Dermis microvascular lymphatic vessel endothelial cell (primary cell): ENCODE measurements at regions not wholly inside any gene's neighbourhood (a gene's known extent, or its start where the extent isn't known, plus 50 kb on each side); places are given as distances from the start of the nearest gene placed in this dataset.

Experiments used
- DNase-seq, 2 donors: peaks; one replicate each; pipeline versions ENCODE4 v3.0.0 to v3.0.0-alpha.2; 2010; ENCODE audit warnings: low read depth in 2 of 2

GRCh38 chr21:16993416-16994038 lies 519.3 kb upstream of the CXADR start:
- DNase-seq: no peak

- no peak for DNase-seq
These were observed 510.1 kb upstream of the CXADR start for GRCh38 chr21:17002594-17003257.

- no peak for DNase-seq
These were observed 509.6 kb upstream of the CXADR start for GRCh38 chr21:17003258-17003615.

GRCh38 chr21:17003763-17004373 lies 509.0 kb upstream of the CXADR start:
- peak in 1 of 2 donors; percentile 4 for DNase-seq

DNA sequence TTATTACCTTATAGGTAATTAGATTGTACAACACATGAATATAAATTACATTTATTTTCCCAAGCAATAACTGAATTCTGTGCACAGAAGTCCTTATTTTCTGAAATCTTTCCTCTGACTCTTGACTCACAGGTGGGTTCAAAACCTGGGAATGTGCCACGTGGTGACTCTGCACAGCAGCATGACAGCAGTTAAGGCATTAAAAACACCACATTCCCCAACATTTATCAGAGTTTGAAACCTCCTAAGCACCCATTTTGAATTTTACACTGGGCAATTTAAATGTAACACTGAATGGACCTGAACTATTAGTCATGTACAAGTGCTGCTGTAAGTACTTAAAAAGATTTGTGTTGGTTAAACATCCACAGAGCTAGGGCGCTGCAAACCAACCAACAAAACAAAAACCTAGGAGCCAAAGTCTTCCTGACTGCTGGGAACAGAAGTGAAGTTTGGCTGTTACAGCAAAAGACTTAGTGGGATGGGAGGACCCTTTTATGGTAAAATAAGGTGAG lies 480.6 kb upstream of the CXADR start:
- DNase-seq: no peak

GRCh38 chr21:17044696-17045095 lies 468.1 kb upstream of the CXADR start:
- no peak for DNase-seq

DNA sequence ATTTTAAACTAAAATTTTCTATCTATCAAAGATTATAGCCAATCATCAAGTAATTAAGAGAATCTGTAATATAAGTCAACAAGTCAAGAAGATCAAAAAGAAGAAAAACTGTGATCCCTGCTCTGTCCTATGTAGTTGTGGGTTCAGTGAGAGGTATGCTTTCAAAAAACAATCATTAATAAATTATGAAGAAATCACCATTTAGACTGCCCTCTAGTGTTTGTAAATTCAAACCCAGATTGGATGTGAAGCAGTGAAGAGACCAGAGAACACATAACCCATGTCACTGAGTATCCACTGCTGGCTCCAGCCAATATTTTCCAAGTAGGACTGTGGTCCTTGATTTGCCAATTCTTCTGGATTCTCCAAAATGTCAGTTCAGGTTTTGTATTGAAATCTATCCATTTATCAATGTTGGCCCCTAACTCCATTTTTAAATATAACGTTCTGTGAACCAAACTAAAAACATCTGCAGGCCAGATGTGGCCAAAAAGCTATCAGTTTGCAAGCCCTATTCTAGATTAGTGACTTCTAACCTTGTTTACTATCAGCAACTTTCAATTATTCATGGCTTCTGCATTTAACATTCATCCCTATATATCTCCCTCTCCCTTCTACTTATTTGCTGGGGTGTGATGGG lies 467.5 kb upstream of the CXADR start:
- DNase-seq: peak; percentile 39 to 43

GRCh38 chr21:17048974-17049373 lies 463.9 kb upstream of the CXADR start:
- DNase-seq: no peak

DNA sequence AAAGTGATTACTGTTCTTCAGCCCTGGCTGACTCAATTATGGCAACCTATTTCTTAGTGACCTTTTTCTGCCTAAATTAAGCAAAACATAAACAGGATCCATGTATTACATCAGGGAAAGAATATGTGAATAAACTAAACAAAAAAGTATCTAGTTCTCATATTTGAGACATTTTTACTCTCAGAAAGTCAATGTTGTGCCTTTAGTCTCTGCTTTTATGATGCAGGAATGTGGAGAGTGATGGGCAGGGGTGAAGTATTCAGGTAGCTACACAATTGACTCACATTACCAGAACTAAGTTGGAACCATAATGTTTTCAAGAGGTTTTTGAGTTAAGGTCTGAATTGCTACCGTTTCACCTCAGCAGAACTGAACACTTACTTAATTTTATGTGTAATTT lies 462.7 kb upstream of the CXADR start:
- no peak for DNase-seq

DNA sequence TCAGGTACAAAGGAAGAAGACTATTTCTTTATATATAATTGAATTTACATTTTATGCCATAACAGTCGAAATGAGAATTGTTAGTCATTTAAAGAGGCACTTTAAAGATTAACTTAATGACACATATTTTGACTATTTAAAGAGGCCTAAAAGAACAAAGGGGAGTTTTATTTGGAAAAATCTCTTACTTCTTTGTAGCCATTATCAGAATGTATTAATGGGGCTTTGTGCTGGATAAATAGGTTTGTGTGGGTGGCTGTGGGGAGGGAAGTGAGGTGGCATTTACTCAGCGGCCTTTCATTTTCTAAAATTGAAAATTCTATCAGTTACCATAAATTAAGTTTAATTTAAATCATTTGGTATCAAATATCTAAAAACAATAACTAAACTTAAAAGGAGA lies 462.2 kb upstream of the CXADR start:
- no peak for DNase-seq

GRCh38 chr21:17051054-17051453 lies 461.8 kb upstream of the CXADR start:
- DNase-seq: no peak

DNA sequence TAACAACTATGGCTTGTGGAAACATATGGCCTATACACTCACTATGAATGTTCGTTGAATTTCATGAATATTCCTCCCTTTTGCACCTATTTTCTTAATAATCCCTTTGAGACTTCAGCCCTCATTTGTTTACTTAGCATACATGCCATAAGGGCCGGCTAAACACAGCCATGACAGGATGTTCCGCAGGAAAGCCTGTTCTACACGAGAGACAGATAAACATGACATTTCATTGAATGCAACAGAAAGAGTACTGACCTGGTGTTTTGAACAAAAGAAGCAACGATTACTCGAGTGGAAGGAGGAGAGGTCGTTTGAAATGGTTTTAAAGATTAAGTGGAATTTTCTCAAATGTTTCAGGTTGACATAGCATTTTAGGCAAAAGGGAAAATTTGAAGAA lies 459.5 kb upstream of the CXADR start:
- peak; percentile 59 to 72 for DNase-seq

DNA sequence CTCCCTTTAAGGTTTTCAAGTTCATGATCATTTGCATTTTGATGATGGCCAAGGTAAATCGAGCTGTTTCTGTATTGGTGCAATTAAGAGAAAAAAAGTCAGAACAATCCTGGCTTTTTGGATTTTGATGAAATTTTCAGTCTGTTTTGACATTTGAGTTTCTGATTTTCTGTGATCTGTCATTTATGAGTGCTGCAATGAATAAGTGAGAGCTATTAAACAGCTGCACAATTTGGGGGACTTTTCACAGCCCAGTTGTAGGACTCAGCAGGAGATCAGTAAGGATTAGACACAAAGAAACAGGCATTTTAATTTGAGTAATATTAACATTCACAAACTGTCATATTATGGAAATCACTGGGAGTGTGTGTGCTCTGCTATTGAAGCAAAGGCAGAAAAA lies 452.9 kb upstream of the CXADR start:
- DNase-seq: no peak

DNA sequence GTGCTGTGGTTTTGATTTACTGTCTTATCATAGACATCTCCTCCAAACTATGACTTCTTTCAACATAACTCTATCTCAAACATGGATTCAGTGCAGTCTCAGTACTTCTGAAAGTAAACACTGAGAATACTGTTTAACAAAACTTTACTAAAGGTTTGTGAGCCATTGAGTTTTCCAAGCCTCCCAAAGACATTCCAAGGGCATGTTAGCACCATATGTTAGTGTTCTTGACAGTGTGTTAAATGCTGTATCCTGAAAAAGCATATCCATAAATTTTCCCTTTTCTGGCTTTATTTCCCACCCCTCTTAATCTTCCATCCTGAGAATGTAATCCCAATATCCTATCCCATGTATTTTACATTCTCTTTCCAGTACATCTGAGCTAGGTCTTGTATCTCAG lies 446.8 kb upstream of the CXADR start:
- no peak for DNase-seq

- DNase-seq: no peak
These were observed 441.8 kb upstream of the CXADR start for GRCh38 chr21:17071093-17071492.

GRCh38 chr21:17081193-17081592 lies 431.6 kb upstream of the CXADR start:
- no peak for DNase-seq

GRCh38 chr21:17082843-17083483 lies 429.9 kb upstream of the CXADR start:
- no peak for DNase-seq

DNA sequence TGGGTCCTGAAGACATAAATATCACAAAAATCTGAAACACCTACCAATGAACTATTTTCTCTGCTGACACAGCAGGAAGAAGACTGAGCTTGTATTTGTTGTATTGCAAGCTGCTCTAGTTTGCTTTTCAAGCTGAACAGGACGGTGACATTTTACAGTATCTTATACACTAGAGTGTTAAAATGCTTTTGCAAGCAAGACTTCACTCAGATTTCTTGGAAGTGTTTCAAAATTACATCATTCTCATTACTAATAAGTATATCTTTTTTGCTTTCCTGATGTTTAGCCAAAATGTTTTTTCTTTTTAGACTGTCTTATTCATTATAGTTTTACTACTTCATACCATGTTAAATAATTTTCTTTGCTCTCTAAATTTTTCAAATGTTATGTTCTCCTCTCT lies 427.1 kb upstream of the CXADR start:
- DNase-seq: no peak

DNA sequence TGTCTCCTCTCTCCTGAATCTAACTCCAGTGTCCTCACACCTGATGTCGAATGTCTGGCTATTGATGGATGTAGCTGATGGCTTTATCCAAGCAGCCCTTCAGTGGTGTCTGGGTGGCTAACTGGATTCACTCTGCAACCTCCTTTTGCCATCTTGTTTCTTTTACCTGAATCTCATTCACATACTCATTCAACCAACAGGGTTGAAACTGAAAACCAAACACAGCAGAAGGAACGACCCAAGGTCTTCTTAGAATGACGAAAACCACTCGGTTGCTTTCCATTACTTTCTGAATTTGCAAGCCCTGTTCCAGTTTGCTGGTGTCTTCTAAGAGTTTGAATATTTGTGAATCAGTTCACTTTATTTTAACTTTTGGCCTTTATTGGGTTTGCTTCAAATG lies 424.3 kb upstream of the CXADR start:
- no peak for DNase-seq

DNA sequence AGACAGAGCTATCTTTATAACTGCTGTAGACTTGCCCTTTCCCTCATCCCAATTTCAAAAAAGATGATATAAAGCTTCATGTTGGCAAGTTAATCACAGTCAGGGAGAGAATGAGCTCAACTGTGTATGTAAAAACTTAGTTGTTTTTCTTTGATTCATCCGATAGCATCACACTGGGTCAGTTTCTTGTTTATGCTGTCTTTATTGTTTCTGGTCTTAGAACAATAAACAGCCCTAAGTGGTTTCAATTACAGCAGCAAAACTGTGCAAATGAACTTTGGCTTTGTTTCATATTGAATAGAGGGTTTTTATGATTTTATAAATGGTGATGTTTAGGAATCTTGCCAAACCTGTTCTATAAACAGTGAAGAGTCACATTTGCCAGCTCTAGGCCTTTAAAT lies 423.8 kb upstream of the CXADR start:
- DNase-seq: peak; percentile 9 to 21

GRCh38 chr21:17101696-17102095 lies 411.1 kb upstream of the CXADR start:
- DNase-seq: no peak

DNA sequence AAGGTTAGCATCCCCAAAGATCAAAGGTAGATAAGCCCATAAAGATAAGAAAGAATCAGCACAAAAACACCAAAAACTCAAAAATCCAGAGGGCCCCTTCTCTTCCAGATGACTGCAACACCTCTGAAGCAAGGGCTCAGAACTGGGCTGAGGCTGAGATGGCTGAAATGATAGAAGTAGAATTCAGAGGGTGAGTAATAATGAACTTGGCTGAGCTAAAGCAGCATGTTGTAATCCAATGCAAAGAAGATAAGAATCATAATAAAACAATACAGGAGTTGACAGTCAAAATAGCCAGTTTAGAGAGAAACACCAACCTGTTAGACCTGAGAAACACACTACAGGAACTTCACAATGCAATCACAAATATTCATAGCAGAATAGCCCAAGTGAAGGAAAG lies 406.9 kb upstream of the CXADR start:
- no peak for DNase-seq
